ENCODE measurements at regions not wholly inside any gene's neighbourhood (a gene's known extent, or its start where the extent isn't known, plus 50 kb on each side); places are given as distances from the start of the nearest gene placed in this dataset.
A peak's percentile ranks its signal among the peaks of the same experiment; 100 is the strongest.

GRCh38 chr4:22574880-22575279 is 59.0 kb upstream of the ADGRA3 start:
- Histone ChIP-seq H3K4me3 (replicated peaks in 1 of 4; ENCODE audit: control extremely low read depth in 1 of 4, insufficient read depth in 1 of 4, low read depth in 3 of 4, low read length in 4 of 4) (no peak overlapping the region), H3K4me2 (ENCODE audit: extremely low read depth, insufficient read depth, low read length) (no peak overlapping the region), H4K20me1 (ENCODE audit: control insufficient read depth, extremely low read depth, insufficient read depth, low read length) (no peaks in the 10 kb centered on the region), H3K9me3 (ENCODE audit: control insufficient read depth, insufficient read depth, low read depth, low read length) (no peaks in the 10 kb centered on the region), H2AFZ (ENCODE audit: low read length) (no peak overlapping the region), H3K27ac (ENCODE audit: insufficient read depth, low read length) (no peak overlapping the region), H3K4me1 (ENCODE audit: control insufficient read depth, extremely low read depth, insufficient read depth, low read length) (no peaks in the 10 kb centered on the region), H3K36me3 (ENCODE audit: control insufficient read depth, insufficient read depth, low read length) (no peaks in the 10 kb centered on the region), H3K79me2 (ENCODE audit: control insufficient read depth, insufficient read depth, low read length) (no peaks in the 10 kb centered on the region), H3K27me3 (ENCODE audit: control insufficient read depth, insufficient read depth, low read length) (no peaks in the 10 kb centered on the region), H3K9ac (ENCODE audit: insufficient read depth, low read length) (no peak overlapping the region)
- no peak for TF ChIP-seq CTCF (conservative IDR thresholded peaks at IDR 0.05 in 1 of 2, IDR thresholded peaks at IDR 0.05 in 1 of 2; ENCODE audit: low read depth in 1 of 2, low read length in 2 of 2)
- no peak for TF ChIP-seq EZH2 (IDR thresholded peaks at IDR 0.05; ENCODE audit: low read length, missing control alignments)
- DNase-seq (ENCODE audit: low read depth in 2 of 2), result no peak

DNA sequence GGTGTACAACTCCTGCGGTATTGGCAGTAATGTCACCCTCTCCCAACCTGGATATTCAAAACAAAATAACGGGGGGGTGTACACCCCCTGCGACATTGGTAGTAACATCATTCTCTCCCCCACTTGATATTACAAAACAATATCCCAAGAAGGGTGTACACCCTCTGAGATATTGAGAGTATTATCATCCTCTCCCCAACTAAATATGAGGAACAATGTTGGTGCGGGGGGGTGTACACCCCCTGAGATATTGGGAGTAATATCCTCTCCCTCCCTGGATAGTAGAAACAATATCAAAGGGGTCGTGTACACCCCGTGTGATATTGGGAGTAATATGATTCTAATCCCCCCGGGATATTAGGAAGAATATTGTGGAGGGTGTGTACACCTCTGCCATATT is 71.4 kb upstream of the ADGRA3 start:
- Histone ChIP-seq H2AFZ (ENCODE audit: low read length) (no peak overlapping the region), H4K20me1 (ENCODE audit: control insufficient read depth, extremely low read depth, insufficient read depth, low read length) (no peaks in the 10 kb centered on the region)
- DNase-seq (ENCODE audit: low read depth in 2 of 2), result no peak

DNA sequence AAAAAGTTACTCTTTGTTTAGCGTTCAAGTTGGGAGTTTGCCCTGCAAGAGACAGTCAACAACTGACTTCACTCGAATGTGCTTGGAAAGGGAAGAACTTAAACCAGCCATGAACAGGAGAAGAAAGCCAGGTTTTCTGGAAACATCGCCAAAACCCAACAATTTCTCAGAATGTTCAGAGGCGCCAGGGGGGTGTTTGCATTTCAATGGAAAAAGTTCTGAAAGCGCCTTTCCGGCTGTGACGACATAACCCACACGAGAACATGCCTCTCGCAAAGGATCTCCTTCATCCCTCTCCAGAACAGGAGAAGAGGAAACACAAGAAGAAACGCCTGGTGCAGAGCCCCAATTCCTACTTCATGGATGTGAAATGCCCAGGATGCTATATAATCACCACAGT is 78.1 kb upstream of the ADGRA3 start:
- H2AFZ ChIP-seq (ENCODE audit: low read length), result no peak overlapping the region
- no peak overlapping the region for H3K4me2 ChIP-seq (ENCODE audit: extremely low read depth, insufficient read depth, low read length)
- H4K20me1 ChIP-seq (ENCODE audit: control insufficient read depth, extremely low read depth, insufficient read depth, low read length), result no peaks in the 10 kb centered on the region
- no peak for DNase-seq (ENCODE audit: low read depth in 2 of 2)
- H3K4me3 ChIP-seq (replicated peaks in 1 of 4; ENCODE audit: control extremely low read depth in 1 of 4, insufficient read depth in 1 of 4, low read depth in 3 of 4, low read length in 4 of 4), result peak overlapping the region in 1 of 4 experiments; percentile 20
- no peaks in the 10 kb centered on the region for H3K36me3 ChIP-seq (ENCODE audit: control insufficient read depth, insufficient read depth, low read length)
- no peak overlapping the region for H3K9ac ChIP-seq (ENCODE audit: insufficient read depth, low read length)
- H3K27me3 ChIP-seq (ENCODE audit: control insufficient read depth, insufficient read depth, low read length), result no peaks in the 10 kb centered on the region
- no peaks in the 10 kb centered on the region for H3K4me1 ChIP-seq (ENCODE audit: control insufficient read depth, extremely low read depth, insufficient read depth, low read length)
- TF ChIP-seq CTCF (conservative IDR thresholded peaks at IDR 0.05 in 1 of 2, IDR thresholded peaks at IDR 0.05 in 1 of 2; ENCODE audit: low read depth in 1 of 2, low read length in 2 of 2), result no peak
- TF ChIP-seq EZH2 (IDR thresholded peaks at IDR 0.05; ENCODE audit: low read length, missing control alignments), result no peak
- no peak overlapping the region for H3K27ac ChIP-seq (ENCODE audit: insufficient read depth, low read length)
- H3K9me3 ChIP-seq (ENCODE audit: control insufficient read depth, insufficient read depth, low read depth, low read length), result no peaks in the 10 kb centered on the region
- H3K79me2 ChIP-seq (ENCODE audit: control insufficient read depth, insufficient read depth, low read length), result no peaks in the 10 kb centered on the region

More for the DNA sequence above, 71.4 kb upstream of the ADGRA3 start:
- H3K9me3 ChIP-seq (ENCODE audit: control insufficient read depth, insufficient read depth, low read depth, low read length), result no peaks in the 10 kb centered on the region
- no peaks in the 10 kb centered on the region for H3K79me2 ChIP-seq (ENCODE audit: control insufficient read depth, insufficient read depth, low read length)
- H3K36me3 ChIP-seq (ENCODE audit: control insufficient read depth, insufficient read depth, low read length), result no peaks in the 10 kb centered on the region
- H3K4me1 ChIP-seq (ENCODE audit: control insufficient read depth, extremely low read depth, insufficient read depth, low read length), result no peaks in the 10 kb centered on the region
- no peak overlapping the region for H3K4me2 ChIP-seq (ENCODE audit: extremely low read depth, insufficient read depth, low read length)
- TF ChIP-seq CTCF (conservative IDR thresholded peaks at IDR 0.05 in 1 of 2, IDR thresholded peaks at IDR 0.05 in 1 of 2; ENCODE audit: low read depth in 1 of 2, low read length in 2 of 2) (no peak), EZH2 (IDR thresholded peaks at IDR 0.05; ENCODE audit: low read length, missing control alignments) (no peak)
- no peak overlapping the region for H3K4me3 ChIP-seq (replicated peaks in 1 of 4; ENCODE audit: control extremely low read depth in 1 of 4, insufficient read depth in 1 of 4, low read depth in 3 of 4, low read length in 4 of 4)
- no peak overlapping the region for H3K9ac ChIP-seq (ENCODE audit: insufficient read depth, low read length)
- H3K27me3 ChIP-seq (ENCODE audit: control insufficient read depth, insufficient read depth, low read length), result no peaks in the 10 kb centered on the region
- H3K27ac ChIP-seq (ENCODE audit: insufficient read depth, low read length), result no peak overlapping the region

Measured in fibroblast of lung (primary cell).